ENCODE measurements at regions not wholly inside any gene's neighbourhood (a gene's known extent, or its start where the extent isn't known, plus 50 kb on each side); places are given as distances from the start of the nearest gene placed in this dataset.

GRCh38 chr18:65429601-65430000 is 321.2 kb upstream of the CDH7 start:
- Histone ChIP-seq H3K4me3 (no peak overlapping the region), H3K4me2 (no peak overlapping the region), H3K27ac (no peak overlapping the region), H3K4me1 (no peaks in the 10 kb centered on the region), H3K9me3 (no peaks in the 10 kb centered on the region)
- FAIRE-seq (no peak), DNase-seq (ENCODE audit: low read depth in 1 of 2, low spot score in 1 of 2) (no peak), ATAC-seq (no peak)
- ChIA-PET POLR2A (no interaction called here), CTCF (no interaction called here)
- WGBS (ENCODE audit: missing lambda C conversion rate), result 8% methylated on average over 4 of the region's 4 CpGs
- TF ChIP-seq NR3C1 (IDR thresholded peaks at IDR 0.05), result no peak
- no peak for TF ChIP-seq MAFK (IDR thresholded peaks at IDR 0.05; ENCODE audit: partially characterized antibody)
- TF ChIP-seq BHLHE40 (IDR thresholded peaks at IDR 0.05; ENCODE audit: low read depth, low read length), result no peak
- no peak for TF ChIP-seq POLR2A (IDR thresholded peaks at IDR 0.05; ENCODE audit: low read length)
- TF ChIP-seq FOXS1 (CRISPR knock-in tag; IDR thresholded peaks at IDR 0.05), result no peak
- no peak for TF ChIP-seq SMC3 (IDR thresholded peaks at IDR 0.05)
- no peak for TF ChIP-seq POLR2AphosphoS2 (conservative IDR thresholded peaks at IDR 0.05; ENCODE audit: low read length)
- no peak for TF ChIP-seq CBX2 (IDR thresholded peaks at IDR 0.05; ENCODE audit: borderline replicate concordance, low read depth)
- TF ChIP-seq ZFP36 (IDR thresholded peaks at IDR 0.05; ENCODE audit: borderline replicate concordance, partially characterized antibody), result no peak
- no peak for TF ChIP-seq ELK1 (IDR thresholded peaks at IDR 0.05; ENCODE audit: low read depth, low read length)
- TF ChIP-seq KDM5A (IDR thresholded peaks at IDR 0.05), result no peak
- no peak for TF ChIP-seq TFCP2L1 (CRISPR knock-in tag; IDR thresholded peaks at IDR 0.05)
- no peak for TF ChIP-seq HOXB5 (CRISPR knock-in tag; IDR thresholded peaks at IDR 0.05)
- TF ChIP-seq ZNF302 (CRISPR knock-in tag; IDR thresholded peaks at IDR 0.05), result no peak
- no peak for TF ChIP-seq JUNB (IDR thresholded peaks at IDR 0.05)
- no peak for TF ChIP-seq EP300 (IDR thresholded peaks at IDR 0.05)
- no peak for TF ChIP-seq HES2 (IDR thresholded peaks at IDR 0.05)
- no peak for TF ChIP-seq ZSCAN20 (CRISPR knock-in tag; IDR thresholded peaks at IDR 0.05)

- DNase-seq (ENCODE audit: low read depth in 1 of 2, low spot score in 1 of 2), result no peak
- 7% methylated on average over 3 of the region's 3 CpGs for WGBS (ENCODE audit: missing lambda C conversion rate)
- Histone ChIP-seq H3K9me3 (no peaks in the 10 kb centered on the region), H3K4me2 (no peak overlapping the region), H3K4me3 (no peak overlapping the region), H3K4me1 (no peaks in the 10 kb centered on the region), H3K27ac (no peak overlapping the region)
- ChIA-PET POLR2A (no interaction called here), CTCF (no interaction called here)
- FAIRE-seq, result no peak
- TF ChIP-seq MYC (IDR thresholded peaks at IDR 0.05; ENCODE audit: borderline replicate concordance, low read length), result no peak
- no peak for TF ChIP-seq RCOR1 (IDR thresholded peaks at IDR 0.05; ENCODE audit: low read depth, low read length)
- no peak for ATAC-seq
Measured at GRCh38 chr18:65425366-65425765, 325.4 kb upstream of the CDH7 start.

- 2% methylated on average over 4 of the region's 4 CpGs for WGBS (ENCODE audit: missing lambda C conversion rate)
- Histone ChIP-seq H3K4me3 (no peak overlapping the region), H3K9me3 (no peaks in the 10 kb centered on the region), H3K4me2 (no peak overlapping the region), H3K27ac (no peak overlapping the region), H3K4me1 (no peaks in the 10 kb centered on the region)
- POLR2A ChIA-PET, result no interaction called here
- no peak for ATAC-seq
- DNase-seq (ENCODE audit: low read depth in 1 of 2, low spot score in 1 of 2), result no peak
- CTCF ChIA-PET, result no interaction called here
- no peak for FAIRE-seq
- TF ChIP-seq EHMT2 (IDR thresholded peaks at IDR 0.05; ENCODE audit: low read depth) (no peak), ZSCAN20 (CRISPR knock-in tag; IDR thresholded peaks at IDR 0.05) (no peak), JUN (IDR thresholded peaks at IDR 0.05) (no peak), USF2 (IDR thresholded peaks at IDR 0.05) (no peak), ELK1 (IDR thresholded peaks at IDR 0.05; ENCODE audit: low read depth, low read length) (no peak), MYC (IDR thresholded peaks at IDR 0.05; ENCODE audit: borderline replicate concordance, low read length) (no peak), KDM5A (IDR thresholded peaks at IDR 0.05) (no peak), JUNB (IDR thresholded peaks at IDR 0.05) (no peak), TFCP2L1 (CRISPR knock-in tag; IDR thresholded peaks at IDR 0.05) (no peak), BHLHE40 (IDR thresholded peaks at IDR 0.05; ENCODE audit: low read depth, low read length) (no peak)
Measured at GRCh38 chr18:65423776-65424175, 327.0 kb upstream of the CDH7 start.
